Esophagus muscularis mucosa (tissue), 3 donors: ENCODE measurements at regions not wholly inside any gene's neighbourhood (a gene's known extent, or its start where the extent isn't known, plus 50 kb on each side); places are given as distances from the start of the nearest gene placed in this dataset.

Experiments
- CTCF ChIP-seq, 3 experiments: fragments of 200-600 bp in 2 of 3; fragments of 450-650 bp in 1 of 3; sonication (generic) in 2 of 3; IDR thresholded peaks; one replicate each; pipeline ENCODE4 v1.5.1; 2017 to 2019; ENCODE audit warnings: antibody characterized with exemption in 3 of 3, mild to moderate bottlenecking in 2 of 3, moderate library complexity in 1 of 3
- POLR2A ChIP-seq: fragments of 450-650 bp; IDR thresholded peaks from one replicate; pipeline ENCODE4 v1.6.1; 2017; ENCODE audit warnings: antibody characterized with exemption, moderate library complexity, mild to moderate bottlenecking, low read depth
- POLR2AphosphoS5 ChIP-seq, 2 donors: sonication (generic); formaldehyde crosslinking; IDR thresholded peaks; one replicate each; pipeline ENCODE4 v1.6.1; 2017; ENCODE audit warnings: antibody characterized with exemption in 2 of 2

- TF ChIP-seq POLR2AphosphoS5 (IDR thresholded peaks at IDR 0.05) (no peak), CTCF (IDR thresholded peaks at IDR 0.05) (no peak), POLR2A (no peak)
Observed at GRCh38 chr5:96197347-96197746, 235.7 kb upstream of the ELL2 start.
